GM23338 (cell line): ENCODE measurements at regions not wholly inside any gene's neighbourhood (a gene's known extent, or its start where the extent isn't known, plus 50 kb on each side); places are given as distances from the start of the nearest gene placed in this dataset.
"Not testable (repeated sequence)": the region's sequence is repeated elsewhere in the genome, so short reads cannot be mapped to it uniquely, and the experiment has no call there.

ENCODE experiments used
- ATAC-seq: fragments of 200-7000 bp; cut with Tn5 transposase; 3 replicates; pipeline ENCODE4 v1.9.1; 2020
- DNase-seq: peaks from one replicate; pipeline ENCODE4 v3.0.0-alpha.2; 2015; ENCODE audit warnings: low spot score
- H2AFZ ChIP-seq: fragments of 200-600 bp; sonication (generic); 2 replicates; pipeline ENCODE4 v1.8.0; 2016; ENCODE audit warnings: antibody characterized with exemption, mild to moderate bottlenecking, moderate library complexity
- H3F3A ChIP-seq: fragments of 200-600 bp; sonication (generic); replicated peaks from 2 replicates; pipeline ENCODE4 v1.8.0; 2017; ENCODE audit warnings: antibody characterized with exemption, mixed run types, low read depth
- H3K27ac ChIP-seq: fragments of 200-600 bp; sonication (generic); 2 replicates; pipeline ENCODE4 v1.6.1; 2016; ENCODE audit warnings: low read depth
- H3K27me3 ChIP-seq: fragments of 200-600 bp; sonication (generic); 2 replicates; pipeline ENCODE4 v1.8.0; 2016; ENCODE audit warnings: mild to moderate bottlenecking, mixed run types, moderate library complexity; ENCODE audit not compliant: insufficient read depth
- H3K36me3 ChIP-seq: fragments of 200-600 bp; sonication (generic); 2 replicates; pipeline ENCODE4 v1.8.0; 2016; ENCODE audit warnings: mild to moderate bottlenecking; ENCODE audit not compliant: insufficient read depth
- H3K4me1 ChIP-seq: fragments of 200-600 bp; sonication (generic); 2 replicates; pipeline ENCODE4 v1.8.0; 2016; ENCODE audit warnings: mild to moderate bottlenecking, moderate library complexity; ENCODE audit not compliant: insufficient read depth
- H3K4me2 ChIP-seq: fragments of 200-600 bp; sonication (generic); 2 replicates; pipeline ENCODE4 v1.7.1; 2017; ENCODE audit warnings: mixed run types
- H3K4me3 ChIP-seq: fragments of 200-600 bp; sonication (generic); 2 replicates; pipeline ENCODE4 v1.6.1; 2016; ENCODE audit warnings: mixed run types
- H3K79me2 ChIP-seq: fragments of 200-600 bp; sonication (generic); replicated peaks from 2 replicates; pipeline ENCODE4 v1.8.0; 2017; ENCODE audit warnings: mild to moderate bottlenecking; ENCODE audit not compliant: insufficient read depth
- H3K9me2 ChIP-seq: fragments of 200-600 bp; sonication (generic); 2 replicates; pipeline ENCODE4 v1.8.0; 2017; ENCODE audit not compliant: insufficient read depth
- H4K20me1 ChIP-seq: fragments of 200-600 bp; sonication (generic); replicated peaks from 2 replicates; pipeline ENCODE4 v1.8.0; 2017; ENCODE audit warnings: mild to moderate bottlenecking; ENCODE audit not compliant: insufficient read depth
- H3K27ac Mint-ChIP-seq: 2 replicates; pipeline ENCODE4 v1.8.0; 2020; ENCODE audit warnings: inconsistent platforms, mild to moderate bottlenecking, moderate library complexity, mixed read lengths
- H3K27me3 Mint-ChIP-seq: 3 replicates; pipeline ENCODE4 v1.8.0; 2022; ENCODE audit warnings: low read depth, mild to moderate bottlenecking, moderate library complexity, mixed read lengths, inconsistent platforms; ENCODE audit not compliant: insufficient read depth, poor library complexity
- H3K36me3 Mint-ChIP-seq: 3 replicates; pipeline ENCODE4 v1.8.0; 2021; ENCODE audit warnings: low read depth, mild to moderate bottlenecking, inconsistent platforms, moderate library complexity, mixed read lengths
- H3K4me1 Mint-ChIP-seq: 3 replicates; pipeline ENCODE4 v1.8.0; 2020; ENCODE audit warnings: mild to moderate bottlenecking, inconsistent platforms, mixed read lengths
- H3K4me3 Mint-ChIP-seq: 3 replicates; pipeline ENCODE4 v1.8.0; 2021; ENCODE audit warnings: moderate library complexity, mild to moderate bottlenecking, inconsistent platforms, mixed read lengths
- H3K9me3 Mint-ChIP-seq: 3 replicates; pipeline ENCODE4 v1.8.0; 2020; ENCODE audit warnings: moderate library complexity, mild to moderate bottlenecking, inconsistent platforms, mixed read lengths
- REST ChIP-seq: IDR thresholded peaks from one replicate; pipeline ENCODE4 v1.6.1; 2018; ENCODE audit warnings: antibody characterized with exemption; ENCODE audit not compliant: unreplicated experiment
- ZNF462 ChIP-seq: fragments of 250-450 bp; sonication (Bioruptor Pico); IDR thresholded peaks from 2 replicates; pipeline ENCODE4 v1.5.0; 2020; ENCODE audit warnings: mild to moderate bottlenecking, moderate library complexity

- TF ChIP-seq ZNF462 (CRISPR knock-in tag) (no peak), REST (no peak)
These were observed 723.9 kb downstream of the SH3BGRL start (continued) for GRCh38 chrX:81925812-81926211.

GRCh38 chrX:81945911-81946310 lies 744.0 kb downstream of the SH3BGRL start:
- not testable (repeated sequence) for H3K4me2 ChIP-seq, H3K27me3 ChIP-seq, H3K27me3 Mint-ChIP-seq, H3K4me1 ChIP-seq, H3K9me2 ChIP-seq, H3K4me3 ChIP-seq, H3K4me3 Mint-ChIP-seq, H3K36me3 ChIP-seq, H4K20me1 ChIP-seq, H3K4me1 Mint-ChIP-seq, DNase-seq, ATAC-seq, H3K79me2 ChIP-seq, H3F3A ChIP-seq, H2AFZ ChIP-seq, H3K36me3 Mint-ChIP-seq, H3K27ac ChIP-seq, H3K27ac Mint-ChIP-seq
- H3K9me3 Mint-ChIP-seq, result peaks cover 15% of the 10 kb centered on the region; the same call in 2 of the 3 replicates
